GM18508 (cell line): ENCODE measurements at regions not wholly inside any gene's neighbourhood (a gene's known extent, or its start where the extent isn't known, plus 50 kb on each side); places are given as distances from the start of the nearest gene placed in this dataset.
"Not testable (repeated sequence)": the region's sequence is repeated elsewhere in the genome, so short reads cannot be mapped to it uniquely, and the experiment has no call there.

Experiments
- ATAC-seq: cut with Tn5 transposase; IDR thresholded peaks from one replicate; pipeline ENCODE4 v1.9.1; 2021; ENCODE audit warnings: moderate number of reproducible peaks; ENCODE audit not compliant: insufficient read depth, unreplicated experiment

DNA sequence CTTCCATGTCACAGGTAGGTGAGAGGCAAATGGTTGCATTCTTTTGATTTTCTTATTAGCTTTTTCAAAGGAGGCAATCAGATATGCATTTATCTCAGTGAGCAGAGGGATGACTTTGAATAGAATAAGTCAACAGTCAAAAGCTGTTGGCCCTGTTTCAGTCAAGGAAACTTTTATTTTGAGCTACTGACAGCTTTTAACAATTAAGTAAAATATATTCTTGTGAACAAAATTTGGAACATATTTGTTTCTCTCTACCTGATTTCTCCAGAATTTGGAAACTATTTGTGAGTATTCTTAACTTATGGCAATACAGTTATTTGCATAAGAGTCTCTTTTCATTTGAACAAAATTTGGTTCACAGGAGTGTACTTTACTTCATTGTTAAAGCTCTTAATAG is 196.3 kb downstream of the GJA1 start:
- ATAC-seq = not testable (repeated sequence)

DNA sequence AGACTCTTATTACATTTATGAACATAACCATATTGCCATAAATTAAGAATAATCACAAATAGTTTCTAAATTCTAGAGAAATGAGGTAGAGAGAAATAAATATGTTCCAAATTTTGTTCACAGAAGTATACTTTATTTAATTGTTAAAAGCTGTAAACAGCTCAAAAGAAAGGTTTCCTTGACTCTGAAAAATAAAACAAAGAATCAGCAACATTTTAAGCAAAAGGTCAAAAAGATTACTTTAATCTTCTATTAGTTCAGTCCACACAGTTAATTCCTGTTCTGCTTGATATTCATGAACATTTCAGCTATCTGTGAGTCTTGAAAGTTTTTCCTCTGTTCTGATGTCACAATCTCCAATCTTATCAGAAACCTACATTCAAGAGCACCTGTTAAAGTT is 197.9 kb downstream of the GJA1 start:
- no peak for ATAC-seq

- not testable (repeated sequence) for ATAC-seq
These were observed 199.1 kb downstream of the GJA1 start for GRCh38 chr6:121634586-121634985.

DNA sequence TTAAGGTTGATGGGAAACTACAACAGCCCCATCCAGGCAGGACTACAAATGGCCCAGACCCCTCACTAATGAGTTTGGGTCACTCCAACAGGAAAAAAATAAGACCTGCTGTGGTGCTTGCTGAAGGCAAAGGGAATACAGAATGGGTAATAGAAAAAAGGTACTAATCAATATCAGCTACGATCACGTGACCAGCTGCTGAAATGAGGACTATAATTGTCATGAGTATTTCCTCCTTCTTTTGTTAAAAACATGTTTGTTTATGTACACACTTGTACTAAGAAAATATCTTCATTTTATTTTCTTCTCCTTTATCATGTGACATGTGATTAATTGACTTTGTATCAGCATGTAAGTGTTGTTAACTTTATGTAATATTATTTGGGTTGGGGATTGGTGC is 199.9 kb downstream of the GJA1 start:
- ATAC-seq = no peak

GRCh38 chr6:121636217-121636616 is 200.8 kb downstream of the GJA1 start:
- not testable (repeated sequence) for ATAC-seq

- no peak for ATAC-seq
These were observed 203.6 kb downstream of the GJA1 start for GRCh38 chr6:121639021-121639420.

GRCh38 chr6:121641158-121641557 is 205.7 kb downstream of the GJA1 start:
- no peak for ATAC-seq

DNA sequence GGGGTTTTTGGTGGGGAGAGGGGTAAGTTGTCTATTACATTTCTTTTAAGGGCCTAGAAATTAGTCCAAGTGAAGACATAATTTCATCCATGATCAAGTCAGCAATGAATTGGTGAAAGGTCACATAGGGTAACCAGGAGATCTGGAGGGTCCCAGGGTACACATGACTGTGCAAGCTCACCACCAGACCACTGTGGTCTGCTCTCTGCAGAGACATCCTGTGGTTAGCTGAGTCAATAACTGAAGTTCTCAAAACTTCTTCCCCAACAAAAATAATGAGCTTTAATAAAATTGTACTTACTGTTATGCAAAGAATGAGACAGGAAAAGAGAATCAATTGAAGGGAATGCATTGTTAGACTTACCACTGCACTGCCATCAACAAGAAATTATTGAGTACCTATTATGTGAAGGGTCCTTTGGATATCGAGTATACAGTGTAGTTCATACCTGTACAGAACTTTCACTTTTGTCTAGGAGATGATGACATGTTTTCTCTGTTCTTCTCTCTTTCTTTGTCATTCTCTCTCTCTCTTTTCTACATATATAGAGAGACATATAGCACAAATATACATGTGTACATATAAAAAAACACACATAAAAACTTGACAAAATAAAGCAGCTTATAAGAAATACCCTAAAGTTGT is 209.8 kb downstream of the GJA1 start:
- no peak for ATAC-seq

DNA sequence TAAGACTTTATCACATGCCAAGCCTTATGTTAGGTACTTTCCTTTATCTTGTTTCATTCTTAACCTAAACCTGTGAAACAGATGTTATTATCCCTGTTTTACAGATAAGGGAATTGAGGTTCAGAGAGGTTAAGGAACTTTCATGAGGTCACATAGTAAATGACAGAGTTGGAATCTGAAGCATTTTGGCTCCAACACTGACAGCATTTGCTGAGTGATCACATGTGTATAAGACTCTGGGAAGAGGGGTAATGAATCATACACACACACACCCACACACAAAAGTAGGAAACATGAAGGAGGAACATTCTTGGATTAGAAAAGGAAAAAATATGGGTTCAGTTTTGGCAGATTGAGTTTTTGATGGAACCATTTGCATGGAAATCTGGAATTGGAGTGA is 212.5 kb downstream of the GJA1 start:
- ATAC-seq = no peak

DNA sequence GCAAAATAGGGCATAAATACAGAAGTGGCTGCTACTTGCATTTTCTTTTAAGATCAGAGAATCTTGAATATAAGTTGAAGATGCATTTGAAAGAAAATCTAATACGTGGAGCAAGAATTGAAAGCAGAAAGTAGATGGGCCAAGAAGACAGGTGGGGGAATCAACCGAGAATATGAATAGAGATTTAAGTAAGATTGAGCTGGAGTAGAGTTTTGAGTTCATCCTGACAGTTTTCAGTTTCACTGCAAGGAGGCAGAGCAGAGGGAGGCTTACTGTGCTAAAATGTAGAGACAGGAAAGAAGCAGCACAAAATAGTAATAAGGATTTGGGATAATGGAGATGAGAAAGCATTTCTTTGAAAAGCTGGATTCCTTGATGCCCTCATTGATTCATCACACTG is 214.5 kb downstream of the GJA1 start:
- ATAC-seq = no peak

GRCh38 chr6:121651420-121651819 is 216.0 kb downstream of the GJA1 start:
- ATAC-seq = no peak

DNA sequence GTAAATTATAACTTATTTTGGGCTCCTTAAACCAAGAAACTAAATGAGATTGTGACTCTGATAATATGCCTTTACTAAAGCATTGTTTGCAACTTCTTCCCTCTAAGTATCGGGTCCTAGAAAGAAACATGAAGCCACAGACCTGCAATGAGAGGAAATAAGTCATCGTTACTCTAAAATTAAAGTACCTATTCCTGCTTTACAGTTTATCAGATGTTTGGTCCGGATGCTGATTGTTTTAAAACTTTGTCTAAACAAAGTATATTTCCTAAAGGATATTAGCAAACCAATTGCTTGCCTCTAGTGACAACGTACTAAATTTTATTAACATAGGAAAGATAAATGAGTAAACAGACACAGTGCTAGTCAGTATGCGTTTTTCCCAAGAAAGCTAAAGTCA is 216.8 kb downstream of the GJA1 start:
- ATAC-seq = no peak

DNA sequence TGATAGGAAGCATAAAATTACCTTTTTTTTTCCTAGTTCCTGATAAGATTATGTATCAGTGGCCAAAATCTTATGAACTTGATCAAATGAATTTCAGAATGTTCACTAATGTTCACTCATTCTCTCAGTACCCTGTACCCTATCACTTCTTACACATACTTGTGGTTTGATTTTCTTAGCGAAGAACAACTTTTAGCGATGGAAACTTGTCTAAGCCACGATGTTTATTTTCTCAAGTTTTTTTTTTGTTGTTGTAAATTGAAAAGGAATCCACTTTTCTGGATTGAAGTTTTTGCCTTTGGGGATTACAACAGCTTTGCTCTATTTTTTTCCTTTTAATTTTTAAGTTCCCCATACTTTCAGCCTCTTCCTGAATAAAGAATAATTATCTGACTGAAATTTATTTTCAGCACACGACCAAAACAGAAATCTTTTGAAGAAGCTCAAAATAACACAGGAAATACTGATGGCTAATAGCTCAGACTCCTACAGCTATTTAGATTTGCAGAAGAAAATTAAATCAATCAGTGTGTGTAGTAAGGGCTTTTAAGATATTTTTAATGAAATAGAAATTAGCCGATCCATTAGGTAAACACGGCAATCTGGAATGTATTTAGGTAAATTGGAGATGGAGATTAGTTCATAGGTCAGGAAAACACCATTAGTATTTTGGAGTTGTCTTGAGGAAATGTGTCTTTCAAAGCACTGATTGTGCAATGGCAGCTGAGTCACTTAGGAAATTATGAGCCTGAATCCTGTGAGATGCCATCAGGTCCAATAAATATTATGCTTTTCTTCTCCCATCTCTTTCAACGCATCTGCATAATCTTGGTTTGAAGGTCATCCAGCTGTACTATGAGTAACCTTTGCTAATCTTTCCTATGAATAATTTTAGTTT is 217.5 kb downstream of the GJA1 start:
- ATAC-seq = no peak

DNA sequence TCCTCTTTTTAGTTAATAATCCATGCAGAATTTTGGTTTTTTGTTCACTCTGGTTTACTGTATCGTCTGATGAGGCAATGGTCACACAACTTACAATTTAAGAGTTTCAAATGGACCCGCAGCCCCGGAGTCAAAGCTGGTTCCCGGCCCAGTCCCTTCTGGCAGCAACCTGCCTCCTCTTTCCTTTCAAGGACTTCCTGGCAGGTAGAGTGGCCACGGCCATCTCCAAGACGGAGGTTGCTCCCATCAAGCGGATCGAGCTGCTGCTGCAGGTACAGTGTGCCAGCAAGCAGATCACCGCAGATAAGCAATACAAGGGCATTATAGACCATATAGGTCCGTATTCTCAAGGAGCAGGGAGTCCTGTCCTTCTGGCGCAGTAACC is 218.2 kb downstream of the GJA1 start:
- ATAC-seq = no peak

DNA sequence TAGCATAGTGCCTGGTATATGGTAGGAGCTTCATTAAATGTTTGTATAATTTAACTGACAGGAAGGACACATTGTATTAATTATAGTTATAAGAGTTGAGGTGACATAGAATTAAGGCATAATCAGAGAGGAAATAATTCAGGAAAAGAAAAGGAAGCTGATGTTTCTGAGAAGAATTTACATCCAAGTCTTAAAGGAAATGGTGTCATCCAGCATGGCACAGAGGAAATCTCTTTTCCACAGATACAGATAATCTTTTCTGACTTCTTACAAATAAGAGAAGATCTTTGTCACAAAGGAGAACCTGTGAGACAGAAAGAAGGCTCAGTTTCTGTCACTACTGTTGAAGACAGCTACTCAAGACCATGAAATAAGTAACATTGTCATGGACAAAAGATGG is 222.5 kb downstream of the GJA1 start:
- ATAC-seq = no peak

GRCh38 chr6:121660277-121660676 is 224.8 kb downstream of the GJA1 start:
- no peak for ATAC-seq

DNA sequence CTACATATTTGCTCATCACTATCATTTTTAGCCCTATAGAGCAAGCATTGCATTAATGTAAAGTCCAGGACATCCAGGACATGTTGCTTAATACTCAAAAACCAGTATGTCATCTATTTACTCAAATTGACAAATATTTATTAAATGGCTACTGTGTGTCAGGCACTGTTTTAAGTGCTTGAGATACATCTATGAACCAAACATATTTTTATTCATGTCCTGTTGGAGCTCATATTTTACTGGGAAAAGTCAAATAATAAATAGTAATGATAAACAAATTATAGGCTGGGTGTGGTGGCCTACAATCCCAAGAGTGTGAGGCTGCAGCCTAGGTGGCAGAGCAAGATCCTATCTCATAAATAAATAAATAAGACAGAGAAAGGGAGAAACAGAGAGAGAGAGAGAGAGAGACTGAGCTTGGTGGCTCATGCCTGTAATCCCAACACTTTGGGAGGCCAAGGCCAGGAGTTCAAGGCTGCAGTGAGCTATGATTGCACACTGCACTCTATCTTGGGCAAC is 227.9 kb downstream of the GJA1 start:
- no peak for ATAC-seq

GRCh38 chr6:121664158-121664557 is 228.7 kb downstream of the GJA1 start:
- no peak for ATAC-seq

- ATAC-seq = no peak
These were observed 231.4 kb downstream of the GJA1 start for GRCh38 chr6:121666814-121667213.

DNA sequence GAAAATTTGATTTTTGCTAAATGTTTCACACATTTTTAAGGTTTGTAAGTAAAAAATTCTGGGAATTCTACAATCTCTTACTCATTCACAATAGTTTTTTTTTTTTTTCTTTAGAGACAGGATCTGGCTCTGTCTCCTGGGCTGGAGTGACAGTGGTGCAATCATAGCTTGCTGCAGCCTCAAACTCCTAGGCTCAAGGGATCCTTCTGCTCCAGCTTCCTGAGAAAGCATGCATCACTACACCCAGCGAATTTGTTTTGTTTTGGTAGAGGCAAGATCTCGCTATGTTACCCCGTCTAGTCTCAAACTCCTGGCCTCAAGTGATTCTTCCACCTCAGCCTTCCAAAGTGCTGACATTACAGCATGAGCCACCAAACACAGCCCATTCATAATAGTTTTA is 232.8 kb downstream of the GJA1 start:
- no peak for ATAC-seq

- no peak for ATAC-seq
These were observed 235.1 kb downstream of the GJA1 start for GRCh38 chr6:121670511-121670910.

- no peak for ATAC-seq
These were observed 242.1 kb downstream of the GJA1 start for GRCh38 chr6:121677571-121677970.
